AG09309 (cell line): ENCODE measurements at regions not wholly inside any gene's neighbourhood (a gene's known extent, or its start where the extent isn't known, plus 50 kb on each side); places are given as distances from the start of the nearest gene placed in this dataset.

Source experiments
- DNase-seq: peaks from one replicate; pipeline ENCODE4 v3.0.0-alpha.2; 2010; ENCODE audit warnings: low read depth
- H3K4me3 ChIP-seq: 2 replicates; pipeline ENCODE4 v1.5.1; 2011; ENCODE audit warnings: mild to moderate bottlenecking, low read depth, low read length, moderate library complexity; ENCODE audit not compliant: control insufficient read depth
- TF ChIP-seq, protein P1 (sequence below): IDR thresholded peaks from 2 replicates; pipeline ENCODE4 v1.5.1; 2011; ENCODE audit warnings: mild to moderate bottlenecking, low read depth, low read length, inconsistent platforms; ENCODE audit not compliant: insufficient read depth, control insufficient read depth; ENCODE audit errors: missing control alignments

DNA sequence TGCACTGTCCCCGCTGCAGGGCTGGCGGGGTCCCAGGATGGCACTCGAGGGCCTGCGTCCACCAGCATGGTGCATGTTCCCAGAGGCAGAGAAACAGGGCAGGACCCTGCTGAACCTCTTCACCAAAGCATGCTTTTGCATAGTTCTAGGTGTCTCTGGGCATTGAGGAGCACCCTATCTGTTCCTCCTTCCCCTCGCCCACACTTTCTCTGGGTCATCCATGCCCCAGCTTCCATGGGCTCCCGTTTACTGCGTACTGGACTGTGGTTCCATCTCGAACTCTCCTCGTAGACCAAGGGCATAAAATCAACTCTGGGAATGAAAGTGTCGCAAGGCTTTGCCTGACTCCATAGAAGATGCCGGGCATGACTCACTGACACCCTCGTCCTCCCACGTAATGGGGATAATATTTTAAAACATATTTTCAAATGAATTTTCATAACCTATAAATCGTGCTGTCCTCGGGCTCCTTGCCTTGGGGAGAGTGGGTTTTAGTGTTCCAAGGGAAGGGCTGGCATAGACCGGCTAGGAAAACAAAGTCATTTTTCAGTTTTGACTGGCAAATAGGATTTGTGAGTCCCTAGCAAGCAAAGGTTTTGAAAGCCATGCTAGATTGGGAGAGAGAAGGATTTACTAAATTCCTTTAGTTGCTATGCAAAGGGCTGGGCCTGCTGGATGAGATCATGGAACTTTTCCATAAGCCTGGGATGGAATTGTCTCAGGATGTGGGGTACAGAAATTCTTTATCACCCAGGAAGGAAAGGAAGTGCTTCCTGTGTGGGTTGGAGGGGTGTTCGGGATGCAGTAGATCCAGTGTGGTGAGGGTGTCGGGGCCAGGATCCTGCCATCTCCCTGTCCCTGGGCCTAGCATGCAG, 498.7 kb upstream of the MKI67 start:
- H3K4me3 ChIP-seq, result no peak overlapping the region
- TF ChIP-seq, protein P1, sequence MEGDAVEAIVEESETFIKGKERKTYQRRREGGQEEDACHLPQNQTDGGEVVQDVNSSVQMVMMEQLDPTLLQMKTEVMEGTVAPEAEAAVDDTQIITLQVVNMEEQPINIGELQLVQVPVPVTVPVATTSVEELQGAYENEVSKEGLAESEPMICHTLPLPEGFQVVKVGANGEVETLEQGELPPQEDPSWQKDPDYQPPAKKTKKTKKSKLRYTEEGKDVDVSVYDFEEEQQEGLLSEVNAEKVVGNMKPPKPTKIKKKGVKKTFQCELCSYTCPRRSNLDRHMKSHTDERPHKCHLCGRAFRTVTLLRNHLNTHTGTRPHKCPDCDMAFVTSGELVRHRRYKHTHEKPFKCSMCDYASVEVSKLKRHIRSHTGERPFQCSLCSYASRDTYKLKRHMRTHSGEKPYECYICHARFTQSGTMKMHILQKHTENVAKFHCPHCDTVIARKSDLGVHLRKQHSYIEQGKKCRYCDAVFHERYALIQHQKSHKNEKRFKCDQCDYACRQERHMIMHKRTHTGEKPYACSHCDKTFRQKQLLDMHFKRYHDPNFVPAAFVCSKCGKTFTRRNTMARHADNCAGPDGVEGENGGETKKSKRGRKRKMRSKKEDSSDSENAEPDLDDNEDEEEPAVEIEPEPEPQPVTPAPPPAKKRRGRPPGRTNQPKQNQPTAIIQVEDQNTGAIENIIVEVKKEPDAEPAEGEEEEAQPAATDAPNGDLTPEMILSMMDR, result no peak
- DNase-seq, result no peak

DNA sequence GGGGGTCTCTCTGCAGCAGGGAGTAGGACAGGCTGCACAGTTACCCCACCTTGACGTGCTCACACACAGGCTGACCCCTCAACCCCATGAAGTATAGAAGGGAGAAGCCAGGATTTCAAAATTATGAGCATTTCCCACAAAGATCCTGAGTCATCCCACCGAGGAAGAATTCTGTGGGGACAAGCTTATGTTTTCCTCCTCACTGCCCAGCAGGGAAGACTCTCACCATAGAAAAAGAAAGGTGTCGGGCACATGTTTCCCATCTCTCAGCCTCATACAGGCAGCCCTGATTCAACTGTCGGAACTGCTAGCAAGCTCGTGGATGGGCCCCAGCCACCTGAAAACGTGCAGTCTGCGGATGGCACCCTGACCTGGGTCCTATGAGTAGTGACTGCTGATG, 499.7 kb upstream of the MKI67 start:
- TF ChIP-seq, protein P1, result no peak
- no peak overlapping the region for H3K4me3 ChIP-seq
- no peak for DNase-seq

DNA sequence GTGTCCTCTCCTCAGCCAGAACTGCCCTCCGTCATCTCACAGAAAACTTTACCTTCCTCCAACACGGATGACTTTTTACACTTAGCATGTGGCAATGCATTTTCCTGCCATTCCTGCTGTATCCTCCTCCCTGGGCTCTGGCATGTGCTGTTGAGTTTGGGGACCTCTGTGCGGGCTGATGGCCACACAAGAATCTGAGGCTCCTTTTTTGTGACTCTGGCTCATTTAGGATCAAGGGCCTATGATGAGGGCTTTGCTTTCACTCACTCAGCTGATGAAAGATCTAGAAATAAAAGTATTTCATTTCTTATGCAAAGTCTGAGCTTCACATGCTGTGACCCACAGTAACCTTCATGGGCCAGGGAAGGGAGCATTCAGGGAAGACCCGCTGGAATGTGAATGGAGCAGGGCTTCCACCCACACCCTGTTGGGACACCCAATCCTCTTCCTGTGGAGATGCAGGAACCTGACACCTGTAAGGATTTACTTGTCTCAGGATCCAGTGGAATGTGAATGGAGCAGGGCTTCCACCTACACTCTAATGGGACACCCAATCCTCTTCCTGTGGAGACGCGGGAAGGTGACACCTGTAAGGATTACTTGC, 500.3 kb upstream of the MKI67 start:
- no peak for DNase-seq
- no peak overlapping the region for H3K4me3 ChIP-seq
- TF ChIP-seq, protein P1, result no peak

DNA sequence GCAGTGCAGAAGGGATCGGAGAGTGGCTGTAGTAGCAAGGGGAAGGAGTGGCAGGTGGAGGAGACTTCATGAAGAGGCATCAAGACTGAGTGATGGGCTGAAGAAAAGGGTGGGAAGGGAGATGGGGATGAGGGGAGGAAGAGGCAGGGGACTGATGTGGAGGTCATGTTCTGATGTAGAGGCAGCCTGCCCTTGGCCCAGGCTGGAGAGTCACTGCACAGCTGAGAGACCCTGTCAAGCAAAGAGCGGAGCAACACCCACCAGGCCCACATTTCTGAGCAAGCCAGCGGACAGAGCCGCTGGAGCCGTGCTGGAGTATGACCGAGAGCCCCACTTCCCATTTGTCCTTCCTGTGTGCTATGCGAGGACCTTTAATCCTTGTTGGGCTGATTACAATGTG, 501.6 kb upstream of the MKI67 start:
- H3K4me3 ChIP-seq, result no peak overlapping the region
- TF ChIP-seq, protein P1, result no peak
- no peak for DNase-seq

DNA sequence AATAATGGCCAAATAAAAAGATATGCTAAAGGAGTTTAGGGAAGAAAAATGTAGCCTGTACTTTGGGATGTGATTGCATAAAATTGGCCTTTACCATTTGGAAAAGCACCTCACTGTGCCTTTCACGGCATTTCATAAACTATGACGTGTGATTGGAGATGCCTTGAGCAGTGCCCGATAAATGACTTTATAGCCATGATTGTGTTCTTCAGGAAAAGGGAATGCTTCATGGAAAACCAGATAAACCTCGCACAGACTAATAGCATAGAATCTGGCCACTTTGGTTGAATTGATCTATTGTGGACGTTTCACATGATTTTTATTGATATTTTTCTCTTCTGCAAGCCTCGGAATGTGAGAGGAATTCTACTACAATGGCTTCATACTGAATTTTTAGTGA, 502.0 kb upstream of the MKI67 start:
- TF ChIP-seq, protein P1, result no peak
- no peak overlapping the region for H3K4me3 ChIP-seq
- DNase-seq, result no peak

DNA sequence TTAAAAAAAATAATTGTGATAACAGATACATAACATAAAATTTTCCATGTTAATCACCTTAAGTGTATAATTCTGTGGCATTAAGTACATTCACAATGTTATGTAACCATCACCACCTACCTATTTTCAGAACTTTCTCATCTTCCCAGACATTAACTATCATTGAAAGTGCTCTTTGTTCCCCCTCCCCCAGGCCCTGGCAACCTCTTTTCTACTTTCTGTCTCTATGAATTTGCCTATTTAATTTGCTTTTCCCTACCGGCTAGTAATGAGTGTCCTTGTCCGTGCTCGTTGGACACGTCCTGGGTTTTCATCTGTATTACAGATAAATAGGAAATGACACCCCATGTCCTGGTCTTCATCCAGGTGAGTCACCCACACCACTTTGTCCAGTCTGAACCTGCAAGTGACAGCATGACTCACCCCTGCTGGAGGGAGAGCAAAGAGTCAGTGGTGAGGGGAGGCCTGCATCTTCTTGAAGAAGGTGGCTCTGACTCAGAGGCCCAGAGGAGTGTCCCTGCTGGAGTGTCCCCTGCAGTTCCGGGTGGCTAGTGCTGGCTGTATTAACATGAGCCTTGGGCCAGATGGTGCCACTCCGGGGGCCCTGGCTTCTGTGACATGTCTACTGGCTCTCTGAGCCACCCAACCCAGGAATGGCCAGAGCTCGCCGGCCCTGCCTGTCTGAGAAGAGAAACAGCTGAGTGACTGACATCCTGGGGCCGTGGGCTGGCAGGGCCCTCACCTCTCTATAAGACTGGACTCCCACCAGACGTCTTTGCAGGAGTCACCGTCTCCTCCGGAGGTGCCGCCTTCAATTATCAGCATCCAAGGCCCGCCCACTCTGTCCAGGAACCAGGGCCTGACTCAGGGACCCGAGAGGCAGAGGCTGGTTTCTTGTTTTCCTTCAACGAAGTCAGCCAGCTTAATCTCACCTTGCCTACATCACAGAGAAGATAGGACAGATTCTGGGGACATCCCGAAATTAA, 503.2 kb upstream of the MKI67 start:
- TF ChIP-seq, protein P1, result no peak
- DNase-seq, result no peak
- no peak overlapping the region for H3K4me3 ChIP-seq
